ENCODE measurements at regions not wholly inside any gene's neighbourhood (a gene's known extent, or its start where the extent isn't known, plus 50 kb on each side); places are given as distances from the start of the nearest gene placed in this dataset.

GRCh38 chr21:15306271-15306670 is 241.5 kb upstream of the NRIP1 start:
- no peaks in the 10 kb centered on the region for H3K36me3 ChIP-seq (replicated peaks in 1 of 2; ENCODE audit: control insufficient read depth in 1 of 2, insufficient read depth in 2 of 2, low read length in 2 of 2)
- in situ Hi-C loops (cut with HindIII; ENCODE audit: extremely low pct_ligation_motif_present, low pct_unique_long_range_greater_than_20kb): no loop called here
- no peak overlapping the region for H3K9ac ChIP-seq (ENCODE audit: insufficient read depth, low read depth, low read length)
- ChIA-PET CTCF (ENCODE audit: low intra/inter-chr PET ratio, low total read pairs) (no interaction called here), POLR2A (no interaction called here)
- no TSS peak for BruUV-seq (replicated peaks)
- DNase-seq (ENCODE audit: low spot score): no peak
- WGBS (ENCODE audit: low lambda C conversion rate): 35% methylated on average over 2 of the region's 2 CpGs
- no peaks in the 10 kb centered on the region for H3K27me3 ChIP-seq (ENCODE audit: control insufficient read depth in 1 of 2, insufficient read depth in 2 of 2, low read length in 2 of 2)
- H3K79me2 ChIP-seq (ENCODE audit: insufficient read depth, low read length): no peaks in the 10 kb centered on the region
- TF ChIP-seq ZNF317 (CRISPR knock-in tag; IDR thresholded peaks at IDR 0.05) (no peak), SPEN (CRISPR knock-in tag; IDR thresholded peaks at IDR 0.05; ENCODE audit: low read depth) (no peak), NPAS2 (CRISPR knock-in tag; IDR thresholded peaks at IDR 0.05; ENCODE audit: borderline replicate concordance) (no peak), ZNF629 (CRISPR knock-in tag; conservative IDR thresholded peaks at IDR 0.05) (no peak), ZNF768 (CRISPR knock-in tag; IDR thresholded peaks at IDR 0.05) (no peak)
- no peak for ATAC-seq
- no peak overlapping the region for H3K4me2 ChIP-seq (ENCODE audit: low read depth, low read length)
- no peaks in the 10 kb centered on the region for H3K4me1 ChIP-seq (ENCODE audit: insufficient read depth, low read length)
- no peak overlapping the region for H2AFZ ChIP-seq (ENCODE audit: low read length)
- no peak overlapping the region for H3K27ac ChIP-seq (ENCODE audit: extremely low read length, insufficient read depth, low read length)
- no peak overlapping the region for H3K4me3 ChIP-seq (replicated peaks in 1 of 3; ENCODE audit: insufficient read depth in 1 of 3, low read depth in 2 of 3, low read length in 3 of 3)
- intact Hi-C loops (cut with micrococcal nuclease; ENCODE audit: unreplicated experiment): no loop called here
- no peaks in the 10 kb centered on the region for H4K20me1 ChIP-seq (ENCODE audit: insufficient read depth, low read length)
- FAIRE-seq: no peak
- H3K9me3 ChIP-seq (ENCODE audit: low read length): peaks cover under 1% of the 10 kb centered on the region; the same call in 1 of the 2 replicates

GRCh38 chr21:15308333-15308732 is 243.5 kb upstream of the NRIP1 start:
- H3K4me1 ChIP-seq (ENCODE audit: insufficient read depth, low read length): no peaks in the 10 kb centered on the region
- no peak for ATAC-seq
- H4K20me1 ChIP-seq (ENCODE audit: insufficient read depth, low read length): no peaks in the 10 kb centered on the region
- no peaks in the 10 kb centered on the region for H3K9me3 ChIP-seq (ENCODE audit: low read length)
- no peak overlapping the region for H3K4me2 ChIP-seq (ENCODE audit: low read depth, low read length)
- no peak overlapping the region for H3K9ac ChIP-seq (ENCODE audit: insufficient read depth, low read depth, low read length)
- TF ChIP-seq KMT2A (CRISPR knock-in tag; IDR thresholded peaks at IDR 0.05): no peak
- TF ChIP-seq HMGA1 (CRISPR knock-in tag; conservative IDR thresholded peaks at IDR 0.05): no peak
- no peak for TF ChIP-seq ELF1 (CRISPR knock-in tag; IDR thresholded peaks at IDR 0.05)
- TF ChIP-seq ZNF614 (CRISPR knock-in tag; IDR thresholded peaks at IDR 0.05; ENCODE audit: borderline replicate concordance): no peak
- no peak for DNase-seq (ENCODE audit: low spot score)
- no peak overlapping the region for H3K27ac ChIP-seq (ENCODE audit: extremely low read length, insufficient read depth, low read length)
- in situ Hi-C loops (cut with HindIII; ENCODE audit: extremely low pct_ligation_motif_present, low pct_unique_long_range_greater_than_20kb): no loop called here
- FAIRE-seq: no peak
- H3K79me2 ChIP-seq (ENCODE audit: insufficient read depth, low read length): no peaks in the 10 kb centered on the region
- H3K36me3 ChIP-seq (replicated peaks in 1 of 2; ENCODE audit: control insufficient read depth in 1 of 2, insufficient read depth in 2 of 2, low read length in 2 of 2): no peaks in the 10 kb centered on the region
- no peaks in the 10 kb centered on the region for H3K27me3 ChIP-seq (ENCODE audit: control insufficient read depth in 1 of 2, insufficient read depth in 2 of 2, low read length in 2 of 2)
- H3K4me3 ChIP-seq (replicated peaks in 1 of 3; ENCODE audit: insufficient read depth in 1 of 3, low read depth in 2 of 3, low read length in 3 of 3): no peak overlapping the region
- BruUV-seq (replicated peaks): no TSS peak
- 93% methylated on average over 3 of the region's 3 CpGs for WGBS (ENCODE audit: low lambda C conversion rate)
- no peak overlapping the region for H2AFZ ChIP-seq (ENCODE audit: low read length)
- POLR2A ChIA-PET: no interaction called here
- CTCF ChIA-PET (ENCODE audit: low intra/inter-chr PET ratio, low total read pairs): no interaction called here
- intact Hi-C loops (cut with micrococcal nuclease; ENCODE audit: unreplicated experiment): no loop called here
